RKO (cell line): ENCODE measurements at regions not wholly inside any gene's neighbourhood (a gene's known extent, or its start where the extent isn't known, plus 50 kb on each side); places are given as distances from the start of the nearest gene placed in this dataset.

Experiments
- DNase-seq: peaks from one replicate; pipeline ENCODE4 v3.0.0-alpha.2; 2016; ENCODE audit warnings: low spot score

GRCh38 chrX:23228950-23229448 is 105.7 kb upstream of the PTCHD1 start:
- DNase-seq: no peak

- DNase-seq: no peak
Measured at GRCh38 chrX:23235051-23235450, 99.6 kb upstream of the PTCHD1 start.

GRCh38 chrX:23246001-23246400 is 88.6 kb upstream of the PTCHD1 start:
- DNase-seq: no peak

GRCh38 chrX:23248187-23248586 is 86.5 kb upstream of the PTCHD1 start:
- no peak for DNase-seq

GRCh38 chrX:23251043-23251442 is 83.6 kb upstream of the PTCHD1 start:
- no peak for DNase-seq

GRCh38 chrX:23263892-23264291 is 70.8 kb upstream of the PTCHD1 start:
- DNase-seq: no peak

- DNase-seq: no peak
Measured at GRCh38 chrX:23269923-23270322, 64.7 kb upstream of the PTCHD1 start.

- DNase-seq: no peak
Measured at GRCh38 chrX:23271026-23271425, 63.6 kb upstream of the PTCHD1 start.

- no peak for DNase-seq
Measured at GRCh38 chrX:23276475-23276874, 58.2 kb upstream of the PTCHD1 start.
